ENCODE measurements at regions not wholly inside any gene's neighbourhood (a gene's known extent, or its start where the extent isn't known, plus 50 kb on each side); places are given as distances from the start of the nearest gene placed in this dataset.

DNA sequence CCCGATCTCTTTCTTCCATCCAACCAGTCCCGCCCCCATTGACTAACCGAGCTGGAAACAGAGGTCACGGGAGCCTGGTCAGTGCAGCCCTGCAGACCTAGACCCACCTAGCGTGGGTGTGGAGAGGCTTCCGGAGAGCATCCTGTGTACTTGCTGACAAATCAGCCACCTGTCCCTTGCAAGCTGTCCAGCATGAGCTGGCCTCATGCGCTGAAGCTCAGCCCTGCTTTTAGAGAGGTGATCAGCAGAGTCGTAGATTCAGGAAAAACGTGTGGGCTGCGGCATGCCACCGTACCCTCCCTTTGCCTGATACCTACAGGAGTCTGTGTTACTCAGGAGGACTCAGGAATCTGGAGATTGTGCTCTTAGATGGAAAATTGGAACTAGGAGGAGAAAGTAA lies 80.3 kb upstream of the UQCRFS1 start:
- DNase-seq = no peak

DNA sequence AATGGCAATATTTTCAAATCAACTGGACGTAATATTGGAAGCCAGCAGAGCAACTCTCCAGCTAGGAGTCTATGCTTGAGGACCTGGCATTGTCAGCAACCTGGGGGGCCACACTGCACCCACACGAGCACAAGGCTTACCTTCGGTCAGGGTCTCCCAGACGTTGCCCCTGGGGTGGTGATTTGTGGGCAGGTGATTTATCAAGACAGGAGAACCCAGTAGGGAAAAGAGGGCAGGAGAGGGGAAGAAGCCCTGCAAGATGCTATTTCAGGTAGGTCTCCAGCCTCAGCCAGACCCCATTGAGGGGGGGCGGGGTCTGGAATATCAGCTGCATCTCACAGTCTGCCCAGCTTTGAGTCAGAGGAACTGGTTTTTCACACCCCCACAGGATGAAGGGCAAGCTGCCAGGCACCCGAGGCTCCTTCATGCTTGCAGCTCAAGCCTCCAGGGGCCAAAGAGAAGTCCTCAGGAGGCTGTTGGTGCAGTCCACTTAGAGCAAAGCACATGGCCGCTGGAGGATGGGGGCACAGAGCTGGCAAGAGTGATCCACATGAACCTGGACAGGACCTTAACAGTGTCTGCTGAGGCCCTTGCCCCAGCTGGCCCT lies 80.9 kb upstream of the UQCRFS1 start:
- no peak for DNase-seq

DNA sequence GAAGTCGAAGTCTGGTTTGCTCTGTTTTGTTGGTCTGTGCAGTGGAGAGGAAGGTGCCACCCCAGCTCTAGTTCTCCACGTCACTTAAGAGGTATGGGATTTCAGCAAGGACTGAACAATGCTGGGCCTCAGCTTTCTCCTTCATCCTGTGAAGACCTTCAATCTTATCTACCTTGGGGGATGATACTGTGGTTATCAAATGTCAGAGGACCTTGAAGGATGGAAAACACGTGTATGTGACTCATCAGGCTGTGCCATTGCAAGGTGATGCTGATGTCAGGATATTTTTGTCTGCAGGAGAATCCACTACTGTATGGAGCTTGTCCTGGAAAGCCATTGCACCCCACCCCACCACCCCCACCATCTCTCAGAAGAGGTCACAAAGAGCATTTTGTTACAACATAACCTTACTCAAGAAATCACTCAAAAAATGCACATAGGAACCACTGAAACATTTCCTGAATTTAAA lies 81.4 kb upstream of the UQCRFS1 start:
- no peak for DNase-seq

- no peak for DNase-seq
These were observed 82.3 kb upstream of the UQCRFS1 start for GRCh38 chr19:29295285-29295684.

DNA sequence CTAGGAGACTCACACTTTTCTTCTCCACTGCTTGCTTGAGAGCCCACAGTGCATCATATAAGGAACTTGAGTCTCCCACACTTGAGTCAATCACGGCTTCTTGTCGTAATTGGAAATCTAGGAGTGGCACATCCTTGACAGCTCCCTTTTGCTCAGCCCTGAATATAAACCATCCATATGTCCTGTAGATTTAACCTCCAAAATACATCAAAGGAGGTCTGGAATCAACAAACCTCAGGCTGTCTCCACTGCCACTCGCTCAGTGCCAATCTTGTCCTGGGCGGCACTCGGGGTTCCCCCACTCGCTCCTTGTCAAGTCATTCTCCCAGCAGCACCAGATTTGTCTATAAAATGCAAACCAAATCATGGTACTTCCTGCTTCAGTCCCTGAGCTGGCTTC lies 84.4 kb upstream of the UQCRFS1 start:
- no peak for DNase-seq

GRCh38 chr19:29299416-29300380 lies 86.7 kb upstream of the UQCRFS1 start:
- no peak for DNase-seq

GRCh38 chr19:29302002-29302928 lies 89.3 kb upstream of the UQCRFS1 start:
- no peak for DNase-seq

DNA sequence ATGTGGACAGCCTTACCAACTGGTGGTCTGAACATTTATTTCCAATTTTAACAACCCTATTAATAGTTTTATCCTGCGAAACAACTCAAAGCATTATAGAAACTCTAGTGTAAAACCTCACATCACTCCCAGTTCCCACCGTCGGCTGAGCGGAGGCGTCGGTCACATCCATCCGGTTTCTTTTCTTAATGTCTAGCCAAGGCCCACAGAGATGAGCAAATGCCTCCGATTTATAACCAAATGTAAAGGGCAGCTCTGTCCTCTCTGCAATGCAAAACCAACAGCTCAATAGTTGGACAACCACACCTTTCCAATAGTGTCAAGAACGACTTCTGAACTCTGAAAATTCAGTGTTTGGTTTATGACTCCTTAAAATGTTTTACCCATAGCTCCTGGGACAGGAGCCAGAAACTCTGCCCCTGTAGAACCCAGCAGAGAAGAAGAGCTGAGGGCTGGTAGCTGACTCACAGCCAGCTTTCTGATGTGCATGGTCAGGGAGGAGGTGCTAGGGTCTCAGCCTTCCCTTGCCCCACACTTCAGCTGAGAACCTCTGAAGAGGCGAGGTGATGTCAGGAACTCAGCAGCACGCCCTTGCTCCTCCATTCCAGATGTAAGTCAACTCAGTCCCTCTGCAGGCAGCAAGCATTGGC lies 90.2 kb upstream of the UQCRFS1 start:
- no peak for DNase-seq

GRCh38 chr19:29303719-29304090 lies 90.8 kb upstream of the UQCRFS1 start:
- DNase-seq = no peak

DNA sequence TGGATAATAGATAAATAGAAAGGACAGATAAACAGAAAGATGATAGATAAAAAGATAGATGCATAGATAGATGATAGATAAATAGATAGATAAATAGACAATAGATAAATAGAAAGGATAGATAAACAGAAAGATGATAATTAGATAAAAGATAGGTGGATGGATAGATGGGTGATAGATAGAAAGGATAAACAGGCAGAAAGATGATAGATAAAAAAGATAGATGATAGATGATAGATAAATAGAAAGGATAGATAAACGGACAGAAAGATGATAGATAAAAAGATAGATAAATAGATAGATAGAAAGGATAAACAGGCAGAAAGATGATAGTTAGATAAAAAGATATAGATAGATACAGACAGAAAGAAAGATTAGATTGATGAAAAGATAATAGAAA lies 92.3 kb upstream of the UQCRFS1 start:
- no peak for DNase-seq

DNA sequence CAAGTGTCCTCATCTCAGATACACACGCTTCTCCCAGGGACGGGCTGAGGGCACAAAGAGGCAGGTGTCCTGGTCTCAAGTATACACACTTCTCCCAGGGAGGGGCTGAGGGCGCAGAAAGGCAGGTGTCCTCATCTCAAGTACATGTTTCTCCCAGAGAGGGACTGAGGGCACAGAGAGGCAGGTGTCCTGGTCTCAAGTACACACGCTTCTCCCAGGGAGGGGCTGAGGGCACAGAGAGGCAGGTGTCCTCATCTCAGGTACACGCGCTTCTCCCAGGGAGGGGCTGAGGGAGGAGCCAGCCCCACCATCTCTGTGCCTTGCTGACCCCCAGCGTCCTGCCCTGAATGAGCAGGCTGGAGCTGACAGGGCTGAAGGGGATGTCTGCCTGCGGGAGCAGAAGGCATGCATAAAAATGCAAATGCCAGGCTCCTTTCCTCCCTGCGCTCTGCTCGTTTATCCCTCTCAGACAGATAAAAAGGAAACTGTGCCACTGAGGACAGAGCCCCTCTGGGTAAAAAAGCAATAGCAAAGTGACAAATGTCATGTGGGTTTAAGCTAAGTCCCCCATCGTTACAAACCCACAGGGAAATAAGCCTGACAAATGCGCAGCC lies 96.1 kb upstream of the UQCRFS1 start:
- peak; percentile 84 for DNase-seq

- no peak for DNase-seq
These were observed 96.7 kb upstream of the UQCRFS1 start for GRCh38 chr19:29309637-29310036.

DNA sequence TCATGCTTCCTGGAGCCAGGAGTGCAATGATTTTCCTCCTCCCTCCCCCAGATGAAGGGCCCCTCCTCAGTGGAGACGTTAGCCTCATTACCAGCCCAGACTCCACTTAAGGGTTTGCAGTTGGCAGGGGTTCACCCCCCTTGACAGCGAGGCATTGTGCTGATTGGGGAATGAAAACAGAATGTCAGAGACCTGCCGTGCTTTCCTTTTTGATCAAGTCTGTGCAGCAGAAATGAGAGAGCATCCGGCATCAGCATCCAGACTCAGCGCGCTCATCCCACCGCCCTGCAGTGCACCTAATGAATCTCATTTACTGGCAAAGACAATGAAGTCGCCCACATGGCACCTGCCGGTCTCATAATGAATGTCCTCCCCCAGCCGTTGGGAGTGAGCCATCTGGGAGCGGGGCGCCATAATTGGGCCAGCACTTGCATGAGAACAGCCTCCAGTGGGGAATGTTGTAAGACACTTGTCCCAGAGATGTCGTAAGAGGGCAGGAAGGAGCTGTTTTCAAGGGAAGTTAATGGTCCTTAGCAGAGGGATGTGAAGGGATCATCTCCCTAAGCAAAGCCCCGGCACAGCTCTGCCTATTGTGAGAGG lies 98.3 kb upstream of the UQCRFS1 start:
- no peak for DNase-seq

DNA sequence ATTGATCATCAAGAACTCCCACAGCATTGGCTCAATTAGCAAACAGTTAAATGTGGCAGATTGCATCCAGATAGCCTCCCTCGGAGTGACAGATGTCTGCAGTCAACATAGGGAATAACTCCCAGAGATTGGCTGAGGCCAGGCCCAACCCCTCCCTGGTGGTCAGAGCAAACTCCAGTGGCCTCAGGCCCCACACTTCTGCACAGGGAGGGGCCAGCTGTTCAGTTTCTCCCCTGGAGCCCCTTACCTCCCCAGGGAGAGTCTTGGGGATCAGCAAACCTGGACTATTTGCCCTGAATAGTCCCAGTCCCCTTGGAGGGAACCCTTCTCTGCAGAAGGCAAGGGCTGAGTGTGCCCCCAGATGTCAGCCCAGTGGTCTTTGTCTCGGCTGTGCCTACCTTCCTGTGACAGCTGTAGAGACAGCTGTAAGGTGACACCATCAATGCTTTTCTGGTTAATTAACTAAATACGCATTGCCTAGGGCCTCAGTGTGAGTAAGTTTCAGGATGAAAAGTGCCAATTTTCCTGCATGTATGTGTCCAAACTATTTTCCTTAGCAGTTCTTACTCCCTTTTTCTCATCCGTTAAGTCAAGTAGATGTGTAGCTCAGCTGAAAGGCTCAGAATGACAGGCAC lies 102.7 kb upstream of the UQCRFS1 start:
- no peak for DNase-seq

DNA sequence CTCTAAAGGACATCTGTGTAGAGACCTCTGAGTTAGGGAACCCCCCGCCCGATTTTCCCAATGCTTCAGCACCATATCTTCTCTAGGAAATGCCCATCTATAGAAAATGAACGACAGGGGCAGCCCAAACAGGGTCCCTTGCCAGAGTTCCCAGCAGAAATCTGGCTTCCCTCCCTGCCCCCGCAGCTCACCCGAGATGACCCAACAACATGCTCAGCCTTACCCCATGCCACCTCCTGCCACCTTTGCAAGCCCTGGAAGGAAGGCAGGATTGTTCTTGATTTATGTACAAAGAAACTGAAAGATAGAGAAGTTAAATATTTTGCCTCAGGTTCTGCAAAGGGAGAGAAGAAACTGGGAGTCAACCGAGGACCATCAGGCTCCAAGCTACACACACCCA lies 105.6 kb upstream of the UQCRFS1 start:
- DNase-seq = no peak

DNA sequence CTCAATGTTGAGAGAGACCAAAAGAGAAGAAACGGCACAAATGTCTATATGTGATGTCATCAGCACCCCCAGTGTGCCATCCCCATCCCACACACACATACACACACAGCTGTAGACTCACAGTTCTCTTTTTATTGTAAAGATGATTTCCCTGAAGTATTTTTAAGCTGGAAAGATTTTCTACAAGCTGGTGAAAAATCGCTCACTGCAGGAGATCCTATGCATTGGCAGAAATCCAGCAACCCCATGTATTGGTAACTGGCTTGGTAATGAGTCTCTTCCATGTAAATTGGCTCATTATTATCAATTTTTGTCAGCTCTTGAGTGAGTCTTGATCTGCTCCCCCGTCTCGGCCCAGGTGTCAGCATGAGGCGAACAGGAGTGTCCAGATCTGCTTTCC lies 107.1 kb upstream of the UQCRFS1 start:
- no peak for DNase-seq

DNA sequence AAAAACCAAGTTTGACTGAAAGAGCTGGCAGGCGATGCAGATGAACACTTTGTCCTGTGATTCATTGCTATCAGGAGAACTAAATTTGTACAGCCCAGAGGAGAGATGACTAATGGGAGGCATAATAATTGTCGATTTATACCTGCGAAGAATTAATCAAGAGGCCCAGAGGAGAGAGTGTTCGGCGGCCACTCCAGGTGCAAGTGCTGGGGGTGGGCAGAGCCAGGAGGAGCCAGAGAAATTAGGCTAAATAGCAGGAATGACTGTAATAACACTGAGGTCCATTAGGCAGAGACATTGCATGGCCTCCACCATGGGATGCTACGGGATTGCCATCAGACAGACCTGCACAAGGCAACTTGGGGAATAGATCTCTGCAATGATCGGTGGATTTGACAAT lies 107.7 kb upstream of the UQCRFS1 start:
- no peak for DNase-seq

DNA sequence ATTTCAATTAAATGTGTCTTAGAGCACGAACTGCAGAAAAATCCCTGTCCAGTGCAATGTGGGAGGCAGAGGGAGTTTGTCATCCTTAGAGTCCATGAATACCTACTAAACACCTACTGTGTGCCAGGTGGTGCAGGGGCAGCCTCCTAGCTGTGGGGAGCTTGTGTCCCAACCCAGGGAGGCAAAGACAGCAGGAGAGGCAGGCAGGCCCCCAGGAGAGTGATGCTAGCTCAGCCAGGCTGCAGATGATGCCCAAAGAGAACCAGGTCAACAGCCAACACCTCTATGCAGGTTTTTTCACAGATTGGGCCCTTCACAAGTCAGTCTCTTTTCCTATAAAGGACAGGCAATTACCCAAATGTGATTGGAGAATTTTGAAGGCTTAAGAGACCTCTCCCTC lies 108.2 kb upstream of the UQCRFS1 start:
- DNase-seq = no peak

DNA sequence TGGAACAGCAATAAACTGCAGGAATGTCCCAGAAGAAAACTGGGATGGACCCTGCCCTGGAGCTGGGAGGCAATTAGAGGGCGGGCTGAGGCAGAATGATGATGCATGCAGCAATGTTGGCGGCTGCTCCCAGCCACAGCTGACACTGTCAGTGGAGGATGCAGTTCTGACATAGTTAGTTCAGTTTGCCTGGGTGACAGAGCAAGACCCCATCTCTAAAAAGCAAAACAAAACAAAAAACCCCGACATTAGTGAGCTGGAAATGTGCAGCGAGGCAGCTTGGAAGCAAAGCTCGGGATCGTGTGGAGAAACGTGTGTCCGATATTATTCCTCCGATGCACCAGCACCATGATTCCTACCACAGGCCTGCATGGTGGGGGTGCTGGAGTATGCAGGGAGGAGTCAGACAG lies 110.1 kb upstream of the UQCRFS1 start:
- no peak for DNase-seq

DNA sequence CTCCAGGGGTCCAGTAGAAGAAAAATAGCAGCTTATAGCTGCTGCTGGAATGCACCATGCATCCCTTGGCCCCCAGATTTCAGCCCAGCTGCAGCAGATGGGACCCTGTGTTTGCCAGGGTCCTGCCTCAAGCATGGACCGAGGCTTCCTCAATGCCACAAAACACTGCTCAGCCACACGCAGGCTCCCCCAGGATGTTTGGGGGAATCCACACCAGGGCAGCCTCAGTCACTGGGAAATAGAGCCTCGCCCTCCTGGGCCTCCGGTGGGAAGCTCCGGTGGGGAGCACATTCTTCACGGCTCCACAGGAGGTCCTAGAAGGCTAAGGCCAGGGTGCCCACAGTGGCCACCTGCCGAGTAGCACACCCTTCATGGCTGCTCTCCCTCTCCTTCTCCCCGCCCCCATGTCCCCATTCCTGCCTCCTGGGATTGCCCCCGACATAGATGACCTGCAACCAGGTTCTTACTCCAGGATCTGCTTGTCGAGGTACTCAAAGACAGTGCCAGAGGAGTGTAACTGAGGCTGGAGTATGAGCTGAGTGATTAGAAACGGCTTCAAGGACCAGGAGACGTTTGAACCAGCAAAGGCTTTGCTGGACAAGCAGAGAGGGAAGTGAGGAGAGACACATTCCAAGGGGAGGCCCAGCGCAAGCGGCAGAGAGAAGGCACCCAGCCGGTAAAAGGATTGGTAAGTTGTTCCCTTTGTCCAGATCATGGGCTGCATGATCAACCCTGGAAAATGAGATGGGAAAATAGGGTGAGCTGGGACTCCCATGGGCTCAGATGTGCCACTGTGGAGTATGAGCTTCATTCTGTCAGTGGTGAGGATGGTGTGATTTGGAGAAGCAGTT lies 110.7 kb upstream of the UQCRFS1 start:
- DNase-seq = no peak

All from NCI-H526 treated with DMSO at 0.1 percent for 48 hours (cell line).